Kidney epithelial cell (primary cell): ENCODE measurements at regions not wholly inside any gene's neighbourhood (a gene's known extent, or its start where the extent isn't known, plus 50 kb on each side); places are given as distances from the start of the nearest gene placed in this dataset.
"Not testable (repeated sequence)": the region's sequence is repeated elsewhere in the genome, so short reads cannot be mapped to it uniquely, and the experiment has no call there.

Source experiments
- DNase-seq: peaks from one replicate; pipeline ENCODE4 v3.0.0-alpha.2; 2010; ENCODE audit warnings: low read depth
- H3K27me3 ChIP-seq: 2 replicates; pipeline ENCODE4 v1.6.0; 2011; ENCODE audit warnings: low read length; ENCODE audit not compliant: control insufficient read depth, insufficient read depth
- H3K36me3 ChIP-seq: 2 replicates; pipeline ENCODE4 v1.5.1; 2011; ENCODE audit warnings: low read length; ENCODE audit not compliant: control insufficient read depth, insufficient read depth
- H3K4me3 ChIP-seq: 2 replicates; pipeline ENCODE4 v1.5.1; 2011; ENCODE audit warnings: low read depth, mild to moderate bottlenecking, control low read depth, low read length
- TF ChIP-seq, protein P1 (sequence below): IDR thresholded peaks from 2 replicates; pipeline ENCODE4 v1.5.1; 2011; ENCODE audit warnings: mild to moderate bottlenecking, moderate library complexity, low read length, control low read depth, inconsistent platforms; ENCODE audit not compliant: insufficient read depth, poor library complexity, severe bottlenecking

DNA sequence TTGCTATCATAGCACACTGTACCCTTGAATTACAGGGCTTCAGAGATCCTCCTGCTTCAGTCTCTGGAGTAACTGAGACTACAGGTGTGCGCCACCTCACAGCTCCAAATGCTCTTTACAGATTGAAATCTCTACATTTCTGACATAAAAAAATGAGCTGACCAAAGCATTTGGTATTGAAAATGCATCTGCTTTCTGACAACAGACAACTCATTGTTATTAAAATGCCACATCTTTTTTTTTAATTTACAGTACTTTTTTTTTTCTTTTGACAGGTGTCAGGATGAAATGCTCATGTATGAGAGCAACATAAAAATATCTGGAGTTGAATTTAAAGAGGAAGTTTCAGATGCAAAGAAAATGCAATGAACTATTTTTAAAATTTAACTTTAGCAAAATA lies 764.5 kb downstream of the TRAM1L1 start:
- Histone ChIP-seq H3K27me3 (no peaks in the 10 kb centered on the region), H3K36me3 (no peaks in the 10 kb centered on the region), H3K4me3 (no peak overlapping the region)
- TF ChIP-seq, protein P1, sequence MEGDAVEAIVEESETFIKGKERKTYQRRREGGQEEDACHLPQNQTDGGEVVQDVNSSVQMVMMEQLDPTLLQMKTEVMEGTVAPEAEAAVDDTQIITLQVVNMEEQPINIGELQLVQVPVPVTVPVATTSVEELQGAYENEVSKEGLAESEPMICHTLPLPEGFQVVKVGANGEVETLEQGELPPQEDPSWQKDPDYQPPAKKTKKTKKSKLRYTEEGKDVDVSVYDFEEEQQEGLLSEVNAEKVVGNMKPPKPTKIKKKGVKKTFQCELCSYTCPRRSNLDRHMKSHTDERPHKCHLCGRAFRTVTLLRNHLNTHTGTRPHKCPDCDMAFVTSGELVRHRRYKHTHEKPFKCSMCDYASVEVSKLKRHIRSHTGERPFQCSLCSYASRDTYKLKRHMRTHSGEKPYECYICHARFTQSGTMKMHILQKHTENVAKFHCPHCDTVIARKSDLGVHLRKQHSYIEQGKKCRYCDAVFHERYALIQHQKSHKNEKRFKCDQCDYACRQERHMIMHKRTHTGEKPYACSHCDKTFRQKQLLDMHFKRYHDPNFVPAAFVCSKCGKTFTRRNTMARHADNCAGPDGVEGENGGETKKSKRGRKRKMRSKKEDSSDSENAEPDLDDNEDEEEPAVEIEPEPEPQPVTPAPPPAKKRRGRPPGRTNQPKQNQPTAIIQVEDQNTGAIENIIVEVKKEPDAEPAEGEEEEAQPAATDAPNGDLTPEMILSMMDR, result no peak
- no peak for DNase-seq

DNA sequence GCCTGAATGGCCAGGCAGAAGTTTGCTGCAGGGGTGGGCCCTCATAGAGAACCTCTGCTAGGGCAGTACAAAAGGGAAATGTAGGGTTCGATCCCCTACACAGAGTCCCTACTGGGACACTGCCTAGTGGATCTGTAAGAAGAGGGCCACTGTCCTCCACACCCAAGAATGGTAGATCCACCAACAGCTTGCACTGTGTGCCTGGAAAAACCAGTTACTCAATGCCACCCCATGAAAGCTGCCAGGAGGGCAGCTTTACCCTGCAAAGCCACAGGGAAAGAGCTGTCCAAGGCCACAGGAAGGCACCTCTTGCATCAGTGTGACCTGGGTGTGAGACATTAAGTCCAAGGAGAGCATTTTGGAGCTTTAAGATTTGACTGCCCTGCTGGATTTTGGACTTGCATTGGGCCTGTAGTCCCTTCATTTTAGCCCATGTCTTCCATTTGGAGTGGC lies 781.6 kb downstream of the TRAM1L1 start:
- Histone ChIP-seq H3K27me3 (no peaks in the 10 kb centered on the region), H3K36me3 (no peaks in the 10 kb centered on the region), H3K4me3 (no peak overlapping the region)
- TF ChIP-seq, protein P1, result no peak
- DNase-seq, result no peak

DNA sequence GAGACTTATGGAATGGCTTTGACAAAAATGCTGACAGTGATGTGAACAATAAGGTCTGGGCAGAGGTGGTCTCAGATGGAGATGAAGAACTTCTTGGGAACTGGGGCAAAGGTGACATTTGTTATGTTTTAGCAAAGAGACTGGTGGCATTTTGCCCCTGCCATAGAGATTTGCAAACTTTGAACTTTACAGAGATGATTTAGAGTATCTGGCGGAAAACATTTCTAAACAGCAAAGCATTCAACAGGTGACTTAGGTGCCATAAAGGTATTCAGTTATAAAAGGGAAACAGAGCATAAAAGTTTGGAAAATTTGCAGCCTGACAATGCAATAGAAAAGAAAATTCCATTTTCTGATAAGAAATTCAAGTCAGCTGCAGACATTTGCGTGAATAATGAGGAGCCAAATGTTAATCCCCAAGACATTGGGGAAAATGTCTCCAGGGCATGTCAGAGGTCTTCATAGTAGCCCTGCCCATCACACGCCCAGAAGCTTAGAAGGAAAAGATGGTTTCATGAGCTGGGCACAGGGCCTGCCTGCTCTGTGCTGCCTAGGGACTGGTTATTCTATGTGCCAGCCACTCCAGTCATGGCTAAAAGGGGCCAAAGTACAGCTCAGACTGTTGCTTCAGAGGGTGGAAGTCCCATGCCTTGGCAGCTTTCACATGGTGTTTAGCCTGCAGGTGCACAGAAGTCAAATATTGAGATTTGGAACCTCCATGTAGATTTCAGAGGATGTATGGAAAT lies 782.2 kb downstream of the TRAM1L1 start:
- DNase-seq, result no peak
- Histone ChIP-seq H3K27me3 (no peaks in the 10 kb centered on the region), H3K4me3 (no peak overlapping the region), H3K36me3 (no peaks in the 10 kb centered on the region)
- TF ChIP-seq, protein P1, result no peak

DNA sequence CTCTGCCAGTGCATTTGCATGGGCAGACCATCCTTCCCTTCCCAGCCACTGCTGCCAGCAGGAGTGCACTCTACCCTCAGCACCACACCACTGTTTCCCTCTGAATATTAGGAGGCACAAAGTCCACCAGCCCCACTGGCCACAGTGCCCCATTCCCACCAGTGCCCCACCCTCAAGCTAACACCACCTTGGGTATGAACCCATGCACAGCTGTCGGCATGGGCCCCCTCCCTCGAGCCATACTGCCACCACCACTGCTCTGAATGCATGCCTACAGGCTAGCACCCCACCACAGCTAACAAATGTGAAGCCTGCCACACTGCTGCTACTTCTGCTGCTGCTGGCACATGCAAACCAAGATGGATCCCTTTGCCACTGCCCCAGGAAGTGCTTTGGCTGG lies 810.4 kb downstream of the TRAM1L1 start:
- no peak for DNase-seq
- TF ChIP-seq, protein P1, result no peak
- H3K27me3 ChIP-seq, result no peaks in the 10 kb centered on the region

DNA sequence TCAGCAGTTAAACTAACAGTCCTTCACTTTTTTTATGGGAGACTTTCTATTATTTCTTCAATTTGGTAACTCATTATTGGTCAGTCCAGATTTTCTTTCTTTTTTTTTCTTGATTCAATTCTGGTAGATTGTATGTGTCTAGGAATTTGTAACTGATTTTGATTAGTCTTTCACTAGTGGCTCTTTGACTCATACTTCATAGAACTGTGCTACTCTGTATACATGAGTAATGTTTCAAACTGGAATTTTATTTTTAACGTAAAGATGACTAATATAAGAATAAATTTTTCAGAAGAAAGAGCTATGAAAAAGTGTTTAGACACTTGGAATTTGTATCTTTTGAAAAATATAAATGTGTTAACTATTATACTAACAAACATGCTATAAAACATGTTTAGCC lies 813.0 kb downstream of the TRAM1L1 start:
- Histone ChIP-seq H3K36me3 (no peaks in the 10 kb centered on the region), H3K27me3 (no peaks in the 10 kb centered on the region), H3K4me3 (no peak overlapping the region)
- no peak for DNase-seq
- TF ChIP-seq, protein P1, result no peak

More for the DNA sequence above, 810.4 kb downstream of the TRAM1L1 start:
- no peaks in the 10 kb centered on the region for H3K36me3 ChIP-seq
- no peak overlapping the region for H3K4me3 ChIP-seq

DNA sequence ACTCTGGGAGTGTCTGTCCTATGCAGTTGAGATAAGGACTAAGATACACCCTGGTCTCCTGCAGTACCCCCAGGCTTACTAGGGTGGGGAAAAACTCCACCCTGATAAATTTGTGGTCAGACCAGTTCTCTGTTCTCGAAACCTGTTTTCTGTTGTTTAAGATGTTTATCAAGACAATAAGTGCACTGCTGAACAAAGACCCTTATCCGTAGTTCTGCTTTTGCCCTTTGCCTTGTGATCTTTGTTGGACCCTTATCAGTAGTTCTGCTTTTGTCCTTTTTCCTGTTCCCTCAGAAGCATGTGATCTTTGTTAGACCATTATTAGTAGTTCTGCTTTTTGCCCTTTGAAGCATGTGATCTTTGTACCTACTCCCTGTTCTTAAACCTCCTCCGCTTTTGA lies 824.4 kb downstream of the TRAM1L1 start:
- H3K27me3 ChIP-seq, H3K4me3 ChIP-seq, H3K36me3 ChIP-seq, DNase-seq: not testable (repeated sequence)
